Astrocyte (in vitro differentiated cells and primary cell): ENCODE measurements at regions not wholly inside any gene's neighbourhood (a gene's known extent, or its start where the extent isn't known, plus 50 kb on each side); places are given as distances from the start of the nearest gene placed in this dataset.

Source experiments
- CTCF ChIP-seq: IDR thresholded peaks from 2 replicates; pipeline ENCODE4 v1.5.1; 2011; ENCODE audit warnings: low read depth, mild to moderate bottlenecking, inconsistent platforms, low read length, moderate library complexity; ENCODE audit not compliant: insufficient read depth
- EZH2 ChIP-seq: IDR thresholded peaks from 2 replicates; pipeline ENCODE4 v1.6.1; 2012; ENCODE audit warnings: mild to moderate bottlenecking, low read length, inconsistent platforms; ENCODE audit not compliant: insufficient read depth

GRCh38 chr5:96588539-96588938, 73.6 kb upstream of the CAST start:
- TF ChIP-seq CTCF: no peak
- TF ChIP-seq EZH2: no peak
